HCT116 (cell line): ENCODE measurements at regions not wholly inside any gene's neighbourhood (a gene's known extent, or its start where the extent isn't known, plus 50 kb on each side); places are given as distances from the start of the nearest gene placed in this dataset.

Experiments used
- ATAC-seq: fragments of 200-7000 bp; cut with Tn5 transposase; 2 replicates; pipeline ENCODE4 v1.9.1; 2020; ENCODE audit warnings: mild to moderate bottlenecking, moderate library complexity
- BruUV-seq: library from RNA; stranded (reverse); fragments of 400-500 nt; replicated peaks from 2 replicates; lab custom pipeline; 2021; lab: Mats Ljungman, UMichigan
- CTCF ChIA-PET: fragments of 300-600 bp; sonication (Branson Sonifier 250); formaldehyde crosslinking; loops from one replicate; lab custom pipeline; 2021; ENCODE audit warnings: antibody characterized with exemption; lab: Charles Lee
- POLR2A ChIA-PET: fragments of 300-600, 350-600 bp; sonication (Branson Sonifier 250); formaldehyde crosslinking; loops from one replicate; lab custom pipeline; 2021; ENCODE audit warnings: antibody characterized with exemption; lab: Charles Lee
- RAD21 ChIA-PET, 2 experiments: fragments of 300-600 bp; sonication (Branson Sonifier 250); formaldehyde crosslinking; loops; one replicate each; lab custom pipeline; 2023; ENCODE audit warnings: low total read pairs in 2 of 2; ENCODE audit not compliant: uncharacterized antibody in 2 of 2, unreplicated experiment in 2 of 2, low non-redundant PET in 1 of 2; lab: Charles Lee
- DNase-seq: peaks from one replicate; pipeline ENCODE4 v3.0.0-alpha.2; 2010; ENCODE audit warnings: low read depth, low spot score
- H2AFZ ChIP-seq: fragments of 200-600 bp; shearing (Covaris generic), sonication (generic); 2 replicates; pipeline ENCODE4 v1.6.1; 2017; ENCODE audit warnings: low read depth, mixed run types, mixed read lengths, antibody characterized with exemption, low read length; ENCODE audit not compliant: poor library complexity, severe bottlenecking
- H3K27ac ChIP-seq: 2 replicates; pipeline ENCODE4 v1.5.1; 2012; ENCODE audit warnings: low read depth, low read length
- H3K27me3 ChIP-seq: fragments of 200-600 bp; sonication (generic); 2 replicates; pipeline ENCODE4 v1.6.1; 2016; ENCODE audit warnings: mixed run types, low read length, mixed read lengths; ENCODE audit not compliant: insufficient read depth
- H3K36me3 ChIP-seq, 2 experiments: fragments of 200-500 bp in 1 of 2; fragments of 200-600 bp in 1 of 2; sonication (Bioruptor generic) in 1 of 2; sonication (generic) in 1 of 2; 2 replicates each; pipeline versions ENCODE4 v1.5.1 to v1.6.1; 2014 to 2016; ENCODE audit warnings: low read length in 2 of 2, inconsistent platforms in 1 of 2, mixed read lengths in 1 of 2, mixed run types in 1 of 2; ENCODE audit not compliant: insufficient read depth in 2 of 2, control insufficient read depth in 1 of 2
- H3K4me1 ChIP-seq, 2 experiments: fragments of 200-600 bp in 1 of 2; sonication (generic) in 1 of 2; 2 replicates each; pipeline versions ENCODE4 v1.5.1 to v1.6.1; 2012 to 2017; ENCODE audit warnings: low read length in 2 of 2, inconsistent platforms in 1 of 2, mild to moderate bottlenecking in 1 of 2, mixed read lengths in 1 of 2, mixed run types in 1 of 2, moderate library complexity in 1 of 2; ENCODE audit not compliant: insufficient read depth in 2 of 2, control insufficient read depth in 1 of 2
- H3K4me2 ChIP-seq: fragments of 200-600 bp; sonication (generic); 2 replicates; pipeline ENCODE4 v1.6.1; 2017; ENCODE audit warnings: mixed run types, low read length, mixed read lengths
- H3K4me3 ChIP-seq, 2 experiments: fragments of 200-600 bp in 1 of 2; sonication (generic) in 1 of 2; replicated peaks in 1 of 2; 2 replicates each; pipeline ENCODE4 v1.5.1; 2011 to 2016; ENCODE audit warnings: low read length in 2 of 2, control low read depth in 1 of 2, low read depth in 1 of 2, mild to moderate bottlenecking in 1 of 2, mixed read lengths in 1 of 2, mixed run types in 1 of 2
- H3K79me2 ChIP-seq: fragments of 200-600 bp; sonication (generic); 2 replicates; pipeline ENCODE4 v1.6.1; 2017; ENCODE audit warnings: mild to moderate bottlenecking, mixed run types, low read length, moderate library complexity, mixed read lengths; ENCODE audit not compliant: insufficient read depth
- H3K9ac ChIP-seq: fragments of 200-600 bp; sonication (generic); 2 replicates; pipeline ENCODE4 v1.6.1; 2016; ENCODE audit warnings: low read length, mixed read lengths
- H3K9me2 ChIP-seq: fragments of 200-600 bp; sonication (generic), shearing (Covaris generic); 2 replicates; pipeline ENCODE4 v1.6.1; 2017; ENCODE audit warnings: mixed run types, mild to moderate bottlenecking, moderate library complexity; ENCODE audit not compliant: insufficient read depth
- H3K9me3 ChIP-seq, 2 experiments: fragments of 200-500 bp in 1 of 2; fragments of 200-600 bp in 1 of 2; sonication (Bioruptor generic) in 1 of 2; sonication (generic) in 1 of 2; 2 replicates each; pipeline ENCODE4 v1.6.1; 2014 to 2017; ENCODE audit warnings: low read length in 2 of 2, mixed read lengths in 2 of 2, inconsistent platforms in 1 of 2, low read depth in 1 of 2, mild to moderate bottlenecking in 1 of 2, mixed run types in 1 of 2, moderate library complexity in 1 of 2; ENCODE audit not compliant: control insufficient read depth in 1 of 2, insufficient read depth in 1 of 2
- H4K20me1 ChIP-seq: fragments of 200-600 bp; sonication (generic), shearing (Covaris generic); 2 replicates; pipeline ENCODE4 v1.6.1; 2017; ENCODE audit warnings: mixed run types, mild to moderate bottlenecking, moderate library complexity; ENCODE audit not compliant: insufficient read depth
- ATF3 ChIP-seq: IDR thresholded peaks from 2 replicates; pipeline ENCODE4 v1.6.1; 2012
- CTCF ChIP-seq, 3 experiments: fragments of 200-600 bp in 1 of 3; sonication (generic) in 1 of 3; IDR thresholded peaks in 2 of 3; conservative IDR thresholded peaks in 1 of 3; 2 replicates each; pipeline ENCODE4 v1.5.1; 2012 to 2017; ENCODE audit warnings: low read depth in 2 of 3, low read length in 2 of 3, antibody characterized with exemption in 1 of 3, borderline replicate concordance in 1 of 3, control low read depth in 1 of 3, mild to moderate bottlenecking in 1 of 3, mixed read lengths in 1 of 3, mixed run types in 1 of 3, moderate library complexity in 1 of 3; ENCODE audit not compliant: insufficient read depth in 1 of 3
- ELF1 ChIP-seq: IDR thresholded peaks from 2 replicates; pipeline ENCODE4 v1.6.1; 2012; ENCODE audit warnings: low read depth, borderline replicate concordance
- EZH2 ChIP-seq: fragments of 200-600 bp; sonication (generic); IDR thresholded peaks from 2 replicates; pipeline ENCODE4 v1.6.1; 2017; ENCODE audit warnings: antibody characterized with exemption, mixed run types
- EZH2phosphoT487 ChIP-seq: fragments of 200-600 bp; IDR thresholded peaks from 2 replicates; pipeline ENCODE4 v1.6.1; 2018; ENCODE audit warnings: antibody characterized with exemption, borderline replicate concordance
- FOSL1 ChIP-seq: IDR thresholded peaks from 2 replicates; pipeline ENCODE4 v1.6.1; 2012; ENCODE audit warnings: low read depth
- JUND ChIP-seq: IDR thresholded peaks from 2 replicates; pipeline ENCODE4 v1.6.1; 2012
- MAX ChIP-seq: IDR thresholded peaks from 2 replicates; pipeline ENCODE4 v1.6.1; 2012
- POLR2A ChIP-seq: IDR thresholded peaks from 2 replicates; pipeline ENCODE4 v1.7.0; 2011; ENCODE audit warnings: borderline replicate concordance; ENCODE audit not compliant: insufficient read depth, insufficient read length; ENCODE audit errors: extremely low read depth
- POLR2AphosphoS5 ChIP-seq: IDR thresholded peaks from 2 replicates; pipeline ENCODE4 v1.6.1; 2011; ENCODE audit warnings: mild to moderate bottlenecking, low read depth, low read length, moderate library complexity
- RAD21 ChIP-seq: IDR thresholded peaks from 2 replicates; pipeline ENCODE4 v1.6.1; 2012; ENCODE audit warnings: low read depth, mild to moderate bottlenecking
- REST ChIP-seq: IDR thresholded peaks from 2 replicates; pipeline ENCODE4 v1.6.1; 2012; ENCODE audit warnings: low read depth
- SIN3A ChIP-seq: IDR thresholded peaks from 2 replicates; pipeline ENCODE4 v1.6.1; 2012; ENCODE audit warnings: low read depth
- SRF ChIP-seq: IDR thresholded peaks from 2 replicates; pipeline ENCODE4 v1.6.1; 2012; ENCODE audit warnings: low read depth
- TCF7L2 ChIP-seq: IDR thresholded peaks from 2 replicates; pipeline ENCODE4 v1.7.0; 2011; ENCODE audit warnings: borderline replicate concordance, inconsistent platforms; ENCODE audit not compliant: insufficient read depth, insufficient read length; ENCODE audit errors: extremely low read depth
- ZBTB33 ChIP-seq: IDR thresholded peaks from 2 replicates; pipeline ENCODE4 v1.6.1; 2011; ENCODE audit warnings: mild to moderate bottlenecking, low read length, moderate library complexity; ENCODE audit not compliant: insufficient replicate concordance; ENCODE audit errors: extremely low read depth
- ZFX ChIP-seq: fragments of 450-650 bp; IDR thresholded peaks from 2 replicates; pipeline ENCODE4 v1.6.1; 2017
- intact Hi-C: fragments of 100-400 bp; cut with micrococcal nuclease; formaldehyde crosslinking; loops from 2 replicates; pipeline ENCODE4 v1.10.0; 2022

GRCh38 chr6:8236956-8237355 lies 134.6 kb upstream of the EEF1E1 start:
- no peak overlapping the region for H3K4me2 ChIP-seq
- no peaks in the 10 kb centered on the region for H3K9me2 ChIP-seq
- H3K9ac ChIP-seq = no peak overlapping the region
- no peak for ATAC-seq
- H3K79me2 ChIP-seq = no peaks in the 10 kb centered on the region
- TF ChIP-seq CTCF (IDR thresholded peaks at IDR 0.05 in 2 of 3, conservative IDR thresholded peaks at IDR 0.05 in 1 of 3; ENCODE audit: borderline replicate concordance in 1 of 3, insufficient read depth in 1 of 3, low read depth in 2 of 3, low read length in 2 of 3) = no peak
- no peak for TF ChIP-seq JUND
- no peak for TF ChIP-seq ELF1
- no peak for TF ChIP-seq FOSL1
- TF ChIP-seq RAD21 = no peak
- no peak for TF ChIP-seq EZH2
- no peak for TF ChIP-seq REST
- TF ChIP-seq POLR2AphosphoS5 = no peak
- no peak for TF ChIP-seq ATF3
- no peak for TF ChIP-seq ZFX
- TF ChIP-seq POLR2A = no peak
- no peak for TF ChIP-seq SRF
- TF ChIP-seq MAX = no peak
- no peak for TF ChIP-seq TCF7L2
- TF ChIP-seq EZH2phosphoT487 = no peak
- no peak for TF ChIP-seq ZBTB33
- TF ChIP-seq SIN3A = no peak
- POLR2A ChIA-PET = no interaction called here
- peaks cover 28% of the 10 kb centered on the region for H3K27me3 ChIP-seq
- CTCF ChIA-PET = no interaction called here
- H4K20me1 ChIP-seq = no peaks in the 10 kb centered on the region
- RAD21 ChIA-PET = no interaction called here
- no peak for DNase-seq
- no peak overlapping the region for H3K4me3 ChIP-seq
- H3K4me1 ChIP-seq = no peaks in the 10 kb centered on the region
- no peak overlapping the region for H3K27ac ChIP-seq
- no TSS peak for BruUV-seq
- intact Hi-C loops = no loop called here
- no peak overlapping the region for H2AFZ ChIP-seq
- H3K9me3 ChIP-seq = no peaks in the 10 kb centered on the region
- no peaks in the 10 kb centered on the region for H3K36me3 ChIP-seq
